Spleen (tissue), 7 donors: ENCODE measurements at regions not wholly inside any gene's neighbourhood (a gene's known extent, or its start where the extent isn't known, plus 50 kb on each side); places are given as distances from the start of the nearest gene placed in this dataset.

Experiments used
- CTCF ChIP-seq, 11 experiments: fragments of 200-600 bp in 7 of 11; fragments of 450-650 bp in 4 of 11; sonication (generic) in 4 of 11; IDR thresholded peaks in 8 of 11; conservative IDR thresholded peaks in 3 of 11; 1 replicate in 7 of 11; 2 replicates in 4 of 11; pipeline versions ENCODE4 v1.4.0 to v1.8.0; 2016 to 2021; ENCODE audit warnings: antibody characterized with exemption in 11 of 11, inconsistent platforms in 4 of 11, mild to moderate bottlenecking in 1 of 11
- POLR2A ChIP-seq, 3 donors: fragments of 450-650 bp; IDR thresholded peaks; one replicate each; pipeline ENCODE4 v1.5.1; 2017; ENCODE audit warnings: antibody characterized with exemption in 3 of 3, mild to moderate bottlenecking in 1 of 3
- POLR2AphosphoS5 ChIP-seq, 3 donors: sonication (generic); formaldehyde crosslinking; IDR thresholded peaks; one replicate each; pipeline ENCODE4 v1.5.1; 2017; ENCODE audit warnings: antibody characterized with exemption in 3 of 3
- donor health status: DM: no; HTN: no; CAD: no; lungs with moderate emphysema.
- donor health status: DM: no; HTN: no; CAD: no.
- donor health status: DM: no; HTN: no; CAD: no.

DNA sequence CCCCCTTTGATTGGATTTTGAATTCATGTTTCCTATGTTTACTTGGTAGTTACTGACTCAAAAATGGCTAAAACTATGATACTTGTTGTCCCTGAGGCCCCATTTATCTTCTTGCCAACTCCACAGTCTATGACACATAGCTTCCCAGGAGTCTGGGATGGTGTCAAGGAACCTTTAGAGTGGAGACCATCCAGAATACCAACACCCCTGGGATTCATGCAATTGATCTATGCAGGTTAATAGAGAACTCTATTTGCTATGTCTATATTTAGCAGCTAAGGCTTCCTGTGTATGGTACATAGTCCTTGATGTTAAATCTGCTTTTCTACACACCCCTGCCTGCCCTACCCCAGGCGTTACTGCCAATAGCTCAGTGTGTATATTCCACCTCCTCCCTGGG is 218.5 kb upstream of the HDAC4 start:
- TF ChIP-seq CTCF (IDR thresholded peaks at IDR 0.05 in 8 of 11, conservative IDR thresholded peaks at IDR 0.05 in 3 of 11) (no peak), POLR2A (IDR thresholded peaks at IDR 0.05) (no peak), POLR2AphosphoS5 (IDR thresholded peaks at IDR 0.05) (no peak)
